Ectodermal cell (in vitro differentiated cells): ENCODE measurements at regions not wholly inside any gene's neighbourhood (a gene's known extent, or its start where the extent isn't known, plus 50 kb on each side); places are given as distances from the start of the nearest gene placed in this dataset.

Experiments
- H3K27ac ChIP-seq: 2 replicates; pipeline ENCODE4 v1.7.0; 2013; ENCODE audit warnings: mild to moderate bottlenecking, low read depth, low read length; ENCODE audit not compliant: insufficient read depth, poor library complexity, severe bottlenecking
- H3K27me3 ChIP-seq: 2 replicates; pipeline ENCODE4 v1.7.0; 2013; ENCODE audit warnings: mild to moderate bottlenecking, low read length; ENCODE audit not compliant: insufficient read depth, control insufficient read depth, poor library complexity, severe bottlenecking
- H3K36me3 ChIP-seq: one replicate; pipeline ENCODE4 v1.7.0; 2013; ENCODE audit warnings: low read length; ENCODE audit not compliant: control insufficient read depth, insufficient read depth
- H3K4me1 ChIP-seq: one replicate; pipeline ENCODE4 v1.7.0; 2013; ENCODE audit warnings: low read length; ENCODE audit not compliant: control insufficient read depth, insufficient read depth
- H3K4me3 ChIP-seq: 2 replicates; pipeline ENCODE4 v1.7.0; 2013; ENCODE audit warnings: low read depth, low read length, control low read depth; ENCODE audit not compliant: insufficient read depth
- H3K9me3 ChIP-seq: 2 replicates; pipeline ENCODE4 v1.7.0; 2013; ENCODE audit warnings: mild to moderate bottlenecking, low read length, moderate library complexity; ENCODE audit not compliant: control insufficient read depth
- WGBS, 2 experiments: methylation state at CpG; one replicate each; pipeline ENCODE4 v1.1.7; 2013; ENCODE audit warnings: missing lambda C conversion rate in 2 of 2; 5-methylcytosine and 5-hydroxymethylcytosine counted together

DNA sequence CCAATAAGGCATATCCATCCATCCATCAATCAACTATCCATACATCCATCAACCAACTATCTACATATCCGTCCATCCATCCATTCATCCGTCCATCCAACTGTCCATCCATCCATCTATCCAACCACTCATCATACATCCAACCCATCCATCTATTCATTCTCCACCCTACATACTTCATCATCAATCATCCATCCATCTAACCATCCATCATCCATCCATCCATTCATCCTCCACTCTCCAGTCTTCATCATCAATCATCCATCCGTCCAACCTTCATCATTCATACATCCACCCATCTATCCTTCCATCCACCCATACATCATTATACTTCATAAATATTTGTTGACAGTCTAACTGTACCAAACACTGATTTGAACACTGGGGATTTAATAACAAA, 231.3 kb upstream of the DAB1 start:
- Histone ChIP-seq H3K27me3 (no peaks in the 10 kb centered on the region), H3K27ac (no peak overlapping the region), H3K4me3 (no peak overlapping the region), H3K9me3 (no peaks in the 10 kb centered on the region), H3K36me3 (no peaks in the 10 kb centered on the region), H3K4me1 (no peaks in the 10 kb centered on the region)
- 93% methylated on average over 3 of the region's 3 CpGs for WGBS, 2 experiments

DNA sequence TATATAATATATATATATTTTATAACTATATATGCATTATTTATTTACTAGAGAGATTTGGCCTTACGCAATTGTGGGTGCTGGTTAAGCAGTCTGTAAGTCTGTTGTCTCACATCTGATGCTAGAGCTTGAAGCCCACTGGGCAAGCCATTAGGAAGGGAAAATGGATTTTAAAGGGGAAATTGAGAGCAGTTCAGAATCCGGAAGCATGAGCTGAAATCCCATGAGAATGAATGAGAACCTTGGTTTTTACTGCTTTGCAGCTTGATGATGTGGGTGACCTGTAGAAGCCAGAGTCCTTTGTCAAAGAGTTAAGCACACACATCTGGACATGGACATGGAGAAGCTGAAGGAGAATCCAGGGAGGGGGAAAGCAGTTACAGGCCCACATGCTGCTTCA, 220.8 kb upstream of the DAB1 start:
- no peaks in the 10 kb centered on the region for H3K27me3 ChIP-seq
- 92 to 95% methylated on average over 2 of the region's 2 CpGs for WGBS, 2 experiments
- H3K9me3 ChIP-seq = no peaks in the 10 kb centered on the region
- H3K27ac ChIP-seq = no peak overlapping the region
- no peak overlapping the region for H3K4me3 ChIP-seq
- H3K36me3 ChIP-seq = no peaks in the 10 kb centered on the region
- H3K4me1 ChIP-seq = no peaks in the 10 kb centered on the region

DNA sequence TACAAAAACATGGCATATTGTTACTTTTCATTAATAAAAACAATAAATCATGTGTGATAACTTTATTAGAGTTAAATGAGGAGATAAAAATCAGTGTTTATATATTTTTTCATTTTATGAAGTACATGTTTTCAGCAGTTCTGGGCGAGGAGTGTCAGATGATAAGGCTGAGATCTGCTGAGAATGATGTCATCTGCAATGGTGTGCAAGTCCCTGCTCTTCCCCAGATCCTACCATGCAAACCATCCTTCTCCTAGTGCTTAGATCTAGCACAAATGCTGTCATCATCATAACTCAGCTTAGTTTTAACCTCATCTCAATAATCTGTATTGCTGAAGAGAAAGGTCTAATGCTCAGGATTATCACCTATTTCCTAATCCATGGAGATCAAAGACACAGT, 214.4 kb upstream of the DAB1 start:
- WGBS, 2 experiments = 95% methylated on average over 1 of the region's 1 CpG; no CpG with 5 or more reads in 1 of the 2 experiments
- Histone ChIP-seq H3K9me3 (no peaks in the 10 kb centered on the region), H3K4me3 (no peak overlapping the region), H3K27me3 (no peaks in the 10 kb centered on the region), H3K27ac (no peak overlapping the region), H3K36me3 (no peaks in the 10 kb centered on the region), H3K4me1 (no peaks in the 10 kb centered on the region)

DNA sequence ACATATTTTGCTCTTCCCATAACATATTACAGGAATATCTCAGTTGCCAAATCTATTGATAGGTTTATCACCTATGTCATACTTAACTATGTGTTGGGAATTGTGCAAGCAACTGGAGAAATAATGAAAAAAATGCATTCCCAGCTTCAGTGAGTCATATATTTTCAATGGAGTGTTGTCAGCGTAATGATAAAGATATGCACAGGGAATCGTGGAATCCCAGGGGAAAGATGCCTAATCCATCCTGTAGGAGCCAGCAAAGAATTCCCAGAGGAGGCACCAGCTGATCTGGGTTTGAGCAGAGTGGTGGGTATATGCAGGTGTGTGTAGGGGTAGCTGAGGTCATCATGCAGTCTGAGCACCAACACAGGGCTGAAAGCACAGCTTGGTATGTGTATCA, 213.3 kb upstream of the DAB1 start:
- H3K27ac ChIP-seq = no peak overlapping the region
- WGBS, 2 experiments = 93 to 94% methylated on average over 2 of the region's 2 CpGs
- H3K4me1 ChIP-seq = no peaks in the 10 kb centered on the region
- no peaks in the 10 kb centered on the region for H3K36me3 ChIP-seq
- no peak overlapping the region for H3K4me3 ChIP-seq
- H3K27me3 ChIP-seq = no peaks in the 10 kb centered on the region
- H3K9me3 ChIP-seq = no peaks in the 10 kb centered on the region

DNA sequence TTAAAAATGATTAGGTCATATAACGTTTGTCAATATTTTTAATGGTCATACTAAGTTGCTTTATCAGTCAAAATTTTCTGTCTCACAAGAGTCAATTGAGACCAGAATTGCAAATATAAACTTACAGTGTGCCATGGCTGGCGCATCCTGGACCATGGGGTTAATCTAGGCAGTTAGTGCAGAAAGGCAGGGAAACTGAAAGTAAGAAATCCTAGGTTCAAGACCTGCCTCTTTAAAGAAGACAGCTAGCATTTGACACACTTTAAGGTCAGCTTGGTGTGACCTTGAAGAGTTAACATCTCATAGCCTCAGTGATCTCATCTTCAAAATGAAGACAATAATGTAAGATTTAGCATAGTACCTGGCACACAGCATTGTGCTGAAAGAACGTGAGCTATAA, 210.0 kb upstream of the DAB1 start:
- Histone ChIP-seq H3K27ac (no peak overlapping the region), H3K4me1 (no peaks in the 10 kb centered on the region), H3K27me3 (no peaks in the 10 kb centered on the region), H3K36me3 (no peaks in the 10 kb centered on the region), H3K4me3 (no peak overlapping the region), H3K9me3 (no peaks in the 10 kb centered on the region)
- WGBS, 2 experiments = 91 to 98% methylated on average over 3 of the region's 3 CpGs

DNA sequence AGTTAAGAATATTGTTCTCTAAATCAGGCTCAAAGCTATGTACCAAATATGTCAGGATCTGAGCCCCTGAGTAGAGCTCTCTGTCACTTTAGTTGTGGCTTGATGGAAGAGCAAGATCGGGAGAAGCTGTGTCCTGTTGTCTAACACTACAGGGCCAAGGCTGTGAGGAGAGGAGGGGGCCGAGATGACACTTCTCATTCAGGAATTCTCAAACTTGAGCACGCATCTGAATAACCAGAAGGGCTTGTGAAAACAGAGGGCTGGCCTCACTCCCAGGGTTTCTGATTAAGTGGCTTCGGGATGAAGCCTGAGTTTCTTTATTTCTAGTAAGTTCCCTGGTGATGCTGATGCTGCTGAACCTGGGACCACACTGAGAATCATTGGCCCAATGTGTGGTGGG, 209.2 kb upstream of the DAB1 start:
- no peaks in the 10 kb centered on the region for H3K9me3 ChIP-seq
- 25 to 30% methylated on average over 4 of the region's 4 CpGs for WGBS, 2 experiments
- no peak overlapping the region for H3K4me3 ChIP-seq
- H3K27me3 ChIP-seq = no peaks in the 10 kb centered on the region
- H3K27ac ChIP-seq = no peak overlapping the region
- H3K36me3 ChIP-seq = no peaks in the 10 kb centered on the region
- H3K4me1 ChIP-seq = no peaks in the 10 kb centered on the region

DNA sequence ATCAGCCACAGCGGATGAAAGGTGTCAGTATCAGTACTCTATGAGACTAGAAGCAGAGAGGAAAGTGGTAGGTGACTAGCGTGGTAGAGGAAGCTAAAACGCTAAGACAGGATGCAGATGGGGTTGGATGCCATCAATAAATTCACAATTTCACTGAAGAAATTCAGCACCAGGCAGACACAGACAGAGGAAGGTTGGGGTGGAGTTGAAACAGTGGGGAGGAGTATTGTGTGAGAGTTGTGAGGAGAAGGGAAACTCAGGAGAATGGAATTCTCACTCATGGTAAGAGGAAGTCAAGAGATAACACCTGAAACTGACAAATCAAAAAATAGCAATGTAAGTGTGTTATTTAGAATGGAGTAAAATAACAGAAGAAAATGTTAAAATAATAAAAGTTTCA, 208.5 kb upstream of the DAB1 start:
- 62 to 71% methylated on average over 2 to 3 of the region's 3 CpGs for WGBS, 2 experiments
- no peaks in the 10 kb centered on the region for H3K36me3 ChIP-seq
- no peak overlapping the region for H3K27ac ChIP-seq
- H3K9me3 ChIP-seq = no peaks in the 10 kb centered on the region
- H3K4me3 ChIP-seq = no peak overlapping the region
- H3K27me3 ChIP-seq = no peaks in the 10 kb centered on the region
- H3K4me1 ChIP-seq = no peaks in the 10 kb centered on the region

DNA sequence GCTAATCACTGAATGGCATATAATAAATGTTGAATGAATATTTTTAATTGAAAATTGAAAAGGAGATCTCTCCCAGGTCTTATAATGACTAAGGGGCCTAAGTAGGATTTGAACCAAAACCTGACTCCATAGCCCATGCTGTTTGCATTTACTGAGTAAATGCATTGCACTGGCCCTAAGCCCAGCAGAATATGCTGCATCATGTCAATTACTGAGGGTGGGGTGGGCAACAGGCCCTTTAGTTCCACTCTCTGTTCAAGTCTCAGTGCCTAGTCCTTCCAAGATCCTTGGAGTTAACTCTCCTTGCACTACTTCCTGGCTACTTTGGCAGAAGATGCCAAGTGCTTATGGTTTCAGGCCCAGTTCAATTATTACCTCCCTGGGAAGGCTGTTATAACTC, 203.8 kb upstream of the DAB1 start:
- Histone ChIP-seq H3K27ac (no peak overlapping the region), H3K36me3 (no peaks in the 10 kb centered on the region), H3K27me3 (no peaks in the 10 kb centered on the region), H3K9me3 (no peaks in the 10 kb centered on the region), H3K4me3 (no peak overlapping the region), H3K4me1 (peaks cover 18% of the 10 kb centered on the region)

DNA sequence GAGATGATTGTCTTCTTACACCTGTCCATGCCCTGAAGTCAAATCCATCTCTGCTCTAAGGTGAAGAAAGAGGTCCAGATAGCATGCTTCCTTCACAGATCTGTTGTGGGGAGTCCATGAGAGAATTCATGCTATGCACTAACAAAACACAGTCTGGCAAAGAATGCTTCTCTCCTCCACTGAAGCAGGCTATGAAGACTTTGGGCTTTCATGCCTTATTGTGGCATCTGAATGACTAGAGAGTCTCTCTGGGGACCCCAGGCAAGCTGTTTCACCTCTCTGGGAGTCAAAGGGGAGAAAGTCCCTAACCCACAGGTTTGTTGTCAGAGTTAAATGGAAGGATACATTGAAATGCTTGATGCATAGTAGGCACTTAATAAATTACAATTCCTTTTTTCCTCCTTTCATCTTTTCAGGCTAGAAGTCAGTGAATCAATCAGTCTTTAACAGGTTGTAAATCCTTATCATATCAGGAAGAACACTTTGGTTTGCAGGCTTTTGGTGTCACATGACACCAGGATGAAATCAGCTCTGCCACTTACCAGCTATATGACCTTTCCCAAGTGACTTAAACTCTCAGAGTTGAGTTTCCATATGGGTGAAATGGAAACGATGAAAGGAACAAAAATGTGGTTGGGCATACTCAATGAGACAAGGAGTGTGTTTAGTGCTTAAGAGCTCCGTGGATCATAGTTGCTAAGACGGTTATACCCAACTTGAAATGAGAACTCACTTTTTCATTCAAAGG, 200.1 kb upstream of the DAB1 start:
- Histone ChIP-seq H3K27ac (no peak overlapping the region), H3K27me3 (no peaks in the 10 kb centered on the region), H3K4me3 (no peak overlapping the region), H3K36me3 (no peaks in the 10 kb centered on the region), H3K4me1 (peaks cover 26% of the 10 kb centered on the region), H3K9me3 (no peaks in the 10 kb centered on the region)
- 85 to 87% methylated on average over 3 of the region's 3 CpGs for WGBS, 2 experiments

DNA sequence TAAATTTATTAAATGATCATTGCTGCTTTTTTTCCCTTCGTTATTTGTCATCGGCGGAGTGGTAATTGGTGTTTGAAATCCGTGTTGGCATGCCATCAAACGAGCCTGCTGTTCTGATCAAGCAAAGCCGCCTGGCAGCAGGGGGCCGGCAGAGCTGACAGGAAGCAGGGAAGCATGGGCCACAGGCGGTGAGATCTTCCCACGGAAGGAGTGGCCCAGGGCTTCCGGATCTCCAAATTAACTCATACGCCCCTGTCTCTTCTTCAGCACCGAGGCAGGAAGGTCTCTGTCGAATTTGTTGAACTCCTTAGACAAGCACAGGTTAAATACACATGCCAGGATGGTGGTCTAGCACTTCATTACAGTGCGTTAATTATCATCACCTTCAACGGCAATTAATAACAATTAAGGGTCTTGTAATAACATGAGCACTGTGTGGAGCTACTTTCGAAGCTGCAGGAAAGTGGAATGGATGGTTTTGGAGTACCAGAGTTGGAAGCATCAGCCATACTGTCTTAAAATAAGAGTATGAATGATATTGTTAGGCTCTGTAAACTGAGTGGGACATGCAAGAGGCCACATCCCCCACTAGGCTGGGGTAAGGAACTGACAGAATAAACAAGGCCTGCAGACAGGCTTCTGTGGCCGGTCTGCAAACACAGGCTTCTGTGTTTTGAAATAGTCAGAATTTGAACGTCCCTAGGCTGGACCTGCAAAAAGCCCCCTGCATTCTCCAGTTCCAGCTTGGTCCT, 199.4 kb upstream of the DAB1 start:
- Histone ChIP-seq H3K27ac (no peak overlapping the region), H3K4me3 (no peak overlapping the region)
- 28 to 46% methylated on average over 15 to 18 of the region's 18 CpGs for whole genome bisulfite sequencing, 2 experiments

More for the DNA sequence above, 199.4 kb upstream of the DAB1 start:
- Histone ChIP-seq H3K9me3 (no peaks in the 10 kb centered on the region), H3K27me3 (no peaks in the 10 kb centered on the region), H3K4me1 (peaks cover 26% of the 10 kb centered on the region), H3K36me3 (no peaks in the 10 kb centered on the region)
